CD4-positive, CD25-positive, alpha-beta regulatory T cell (primary cell): ENCODE measurements at regions not wholly inside any gene's neighbourhood (a gene's known extent, or its start where the extent isn't known, plus 50 kb on each side); places are given as distances from the start of the nearest gene placed in this dataset.
A peak's percentile ranks its signal among the peaks of the same experiment; 100 is the strongest.

Experiments
- ATAC-seq, 2 donors: fragments of 150-1000 bp; cut with Tn5 transposase; one replicate each; pipeline ENCODE4 v1.10.0; 2021; ENCODE audit warnings: low read depth in 2 of 2, moderate number of reproducible peaks in 2 of 2, moderate library complexity in 1 of 2
- DNase-seq, 3 donors: peaks; one replicate each; pipeline versions ENCODE4 v3.0.0 to v3.0.0-alpha.2; 2012 to 2022; ENCODE audit warnings: mixed read lengths in 1 of 3
- H3K27ac ChIP-seq: one replicate; pipeline ENCODE4 v1.7.0; 2013; ENCODE audit warnings: mild to moderate bottlenecking, low read length; ENCODE audit not compliant: insufficient read depth, poor library complexity, severe bottlenecking
- H3K27me3 ChIP-seq: one replicate; pipeline ENCODE4 v1.7.0; 2013; ENCODE audit warnings: low read length; ENCODE audit not compliant: control insufficient read depth, insufficient read depth
- H3K36me3 ChIP-seq: one replicate; pipeline ENCODE4 v1.7.0; 2013; ENCODE audit warnings: mild to moderate bottlenecking, low read length, moderate library complexity; ENCODE audit not compliant: control insufficient read depth, insufficient read depth
- H3K4me1 ChIP-seq: 2 replicates; pipeline ENCODE4 v1.7.0; 2013; ENCODE audit warnings: mild to moderate bottlenecking, low read length; ENCODE audit not compliant: insufficient read depth, control insufficient read depth, poor library complexity, severe bottlenecking
- H3K4me3 ChIP-seq: one replicate; pipeline ENCODE4 v1.7.0; 2013; ENCODE audit warnings: low read depth, mild to moderate bottlenecking, low read length, moderate library complexity
- H3K9me3 ChIP-seq, 2 experiments: 1 replicate in 1 of 2; 2 replicates in 1 of 2; pipeline ENCODE4 v1.7.0; 2013; ENCODE audit warnings: low read length in 2 of 2, mild to moderate bottlenecking in 1 of 2, moderate library complexity in 1 of 2; ENCODE audit not compliant: control insufficient read depth in 2 of 2
- H3K27ac Mint-ChIP-seq, 3 donors: one replicate each; pipeline ENCODE4 v1.8.0; 2020 to 2022; ENCODE audit warnings: mild to moderate bottlenecking in 3 of 3, mixed read lengths in 3 of 3, moderate library complexity in 2 of 3
- H3K27me3 Mint-ChIP-seq: one replicate; pipeline ENCODE4 v1.8.0; 2022; ENCODE audit warnings: mild to moderate bottlenecking, mixed read lengths
- H3K36me3 Mint-ChIP-seq: one replicate; pipeline ENCODE4 v1.8.0; 2020; ENCODE audit warnings: mixed read lengths
- H3K4me1 Mint-ChIP-seq, 4 donors: one replicate each; pipeline ENCODE4 v1.8.0; 2020 to 2022; ENCODE audit warnings: mixed read lengths in 4 of 4, mild to moderate bottlenecking in 1 of 4
- H3K4me3 Mint-ChIP-seq, 4 donors: one replicate each; pipeline ENCODE4 v1.8.0; 2020 to 2022; ENCODE audit warnings: mild to moderate bottlenecking in 4 of 4, mixed read lengths in 4 of 4, moderate library complexity in 3 of 4
- H3K9me3 Mint-ChIP-seq, 7 donors: one replicate each; pipeline ENCODE4 v1.8.0; 2020 to 2022; ENCODE audit warnings: mixed read lengths in 7 of 7, mild to moderate bottlenecking in 3 of 7, moderate library complexity in 2 of 7

DNA sequence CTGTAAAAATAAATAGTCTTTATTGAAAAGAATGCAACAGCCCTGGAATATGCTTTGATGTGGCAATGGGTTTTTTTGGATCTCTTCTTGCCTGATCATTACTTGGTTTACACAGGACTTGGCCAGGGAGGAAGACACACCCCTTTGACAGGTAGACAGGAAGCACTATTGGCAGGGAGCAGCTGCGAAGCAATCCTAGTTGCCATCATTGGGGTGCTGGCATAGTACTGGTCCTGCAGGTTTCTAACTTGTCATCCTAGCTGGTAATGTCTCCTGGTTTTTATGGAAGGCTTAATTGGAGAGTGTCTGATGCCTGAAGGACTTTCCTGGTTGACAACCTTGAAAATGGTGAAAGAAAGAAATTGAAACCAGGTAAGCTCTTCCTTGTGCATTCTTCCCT is 71.2 kb upstream of the CCN6 start:
- Histone ChIP-seq H3K36me3 (no peaks in the 10 kb centered on the region), H3K4me3 (peak overlapping the region; percentile 8), H3K4me1 (peaks cover 29% of the 10 kb centered on the region), H3K27ac (no peak overlapping the region), H3K27me3 (no peaks in the 10 kb centered on the region), H3K9me3 (no peaks in the 10 kb centered on the region)
- Mint-ChIP-seq H3K4me3 (peak overlapping the region in 3 of 4 donors; percentile 22 to 44 (median 41)), H3K27ac (peak overlapping the region in 2 of 3 donors; percentile 47 to 54), H3K4me1 (peaks cover 0 to 85% (median 29%) of the 10 kb centered on the region in 4 donors), H3K36me3 (peaks cover 3% of the 10 kb centered on the region), H3K27me3 (no peaks in the 10 kb centered on the region), H3K9me3 (peaks cover 0 to 2% (median 0%) of the 10 kb centered on the region in 7 donors)
- ATAC-seq (peak in 1 of 2 donors; percentile 59), DNase-seq (peak in 1 of 3 donors; percentile 32)

DNA sequence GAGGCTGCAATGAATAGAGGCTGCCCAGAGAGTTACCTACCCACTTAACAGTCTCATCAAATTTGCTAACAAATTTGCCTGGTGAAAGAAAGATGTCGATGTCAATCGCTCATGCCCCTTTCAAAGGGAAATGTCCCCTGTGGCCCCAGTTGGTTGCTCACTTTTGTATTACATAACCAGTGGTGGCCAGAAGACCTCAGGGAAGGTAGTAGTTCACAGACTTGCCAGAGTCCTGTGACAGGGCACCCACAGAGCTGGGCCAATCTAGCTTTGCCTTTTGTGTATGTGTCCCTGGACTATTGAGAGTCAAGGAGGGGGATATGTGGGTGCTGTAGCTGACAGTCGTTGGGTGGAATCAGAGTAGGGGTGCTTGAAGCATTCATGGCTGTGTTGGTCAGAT is 70.7 kb upstream of the CCN6 start:
- DNase-seq (no peak), ATAC-seq (no peak)
- Mint-ChIP-seq H3K4me3 (peak overlapping the region; percentile 13 to 50 (median 29)), H3K4me1 (peaks cover 0 to 87% (median 29%) of the 10 kb centered on the region in 4 donors), H3K36me3 (peaks cover 3% of the 10 kb centered on the region), H3K9me3 (peaks cover 0 to 2% (median 0%) of the 10 kb centered on the region in 7 donors), H3K27ac (peak overlapping the region in 2 of 3 donors; percentile 47 to 54), H3K27me3 (no peaks in the 10 kb centered on the region)
- no peak overlapping the region for H3K27ac ChIP-seq
- peaks cover 30% of the 10 kb centered on the region for H3K4me1 ChIP-seq
- no peak overlapping the region for H3K4me3 ChIP-seq
- H3K36me3 ChIP-seq = no peaks in the 10 kb centered on the region
- H3K9me3 ChIP-seq = no peaks in the 10 kb centered on the region
- no peaks in the 10 kb centered on the region for H3K27me3 ChIP-seq

DNA sequence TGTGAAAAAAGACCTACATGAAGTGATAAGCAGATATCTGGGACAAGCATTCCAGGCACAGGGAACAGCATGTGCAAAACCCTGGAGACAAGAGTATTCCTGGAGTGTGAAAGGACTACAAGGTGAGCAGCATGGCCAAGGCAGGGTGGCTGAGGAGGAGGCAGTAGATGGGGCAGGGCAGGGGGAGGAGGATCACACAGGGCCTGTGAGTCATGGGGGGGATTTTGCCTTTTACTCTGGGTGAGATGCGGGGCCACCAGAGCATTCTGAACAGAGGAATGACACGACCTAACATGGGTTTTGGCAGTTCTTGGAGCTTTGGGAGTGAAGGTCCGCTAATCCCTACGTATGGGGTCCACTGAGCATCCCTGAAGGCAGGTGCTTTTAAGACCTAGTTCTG is 69.8 kb upstream of the CCN6 start:
- H3K4me1 ChIP-seq = peaks cover 39% of the 10 kb centered on the region
- peaks cover 4 to 87% (median 36%) of the 10 kb centered on the region in 4 donors for H3K4me1 Mint-ChIP-seq
- H3K27me3 Mint-ChIP-seq = no peaks in the 10 kb centered on the region
- H3K36me3 Mint-ChIP-seq = peaks cover 10% of the 10 kb centered on the region
- H3K27ac Mint-ChIP-seq = peak overlapping the region; percentile 38 to 87 (median 60)
- no peak overlapping the region for H3K27ac ChIP-seq
- H3K4me3 ChIP-seq = no peak overlapping the region
- ATAC-seq (no peak), DNase-seq (no peak)
- peaks cover 0 to 2% (median 0%) of the 10 kb centered on the region in 7 donors for H3K9me3 Mint-ChIP-seq
- H3K4me3 Mint-ChIP-seq = peak overlapping the region in 1 of 4 donors; percentile 52
- no peaks in the 10 kb centered on the region for H3K9me3 ChIP-seq
- H3K36me3 ChIP-seq = no peaks in the 10 kb centered on the region
- H3K27me3 ChIP-seq = no peaks in the 10 kb centered on the region

DNA sequence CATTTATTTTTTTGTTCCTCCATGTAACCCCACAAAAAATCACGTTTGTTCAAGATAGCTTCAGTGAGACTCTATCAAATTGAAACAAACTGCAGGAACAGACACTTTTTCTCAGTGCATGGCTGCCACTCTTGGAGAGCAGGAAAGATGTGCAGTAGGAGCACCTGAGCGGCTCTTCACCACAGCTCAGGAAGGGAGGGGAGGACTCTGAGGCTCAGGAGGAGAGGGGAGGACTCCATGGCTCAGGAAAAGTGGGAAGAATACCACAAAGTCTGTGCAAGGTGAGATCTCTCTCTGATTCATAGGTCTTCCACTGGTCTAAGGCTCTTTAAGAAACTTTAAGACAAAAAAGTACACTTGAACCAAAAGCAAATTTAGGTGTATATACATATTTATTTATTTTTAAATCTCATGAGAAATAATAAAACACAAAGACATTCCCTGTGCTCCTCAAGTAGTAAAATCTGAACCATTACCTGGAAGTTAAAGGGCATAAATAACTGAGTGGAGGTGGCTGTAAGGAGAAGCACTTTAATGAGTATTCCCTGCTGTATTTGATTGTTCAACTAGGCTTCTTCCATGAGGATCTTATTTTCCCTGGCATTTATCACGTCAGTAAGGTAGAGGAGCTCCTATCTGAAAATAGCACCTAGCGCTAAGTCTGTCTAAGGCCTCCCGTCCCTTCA is 69.2 kb upstream of the CCN6 start:
- Histone ChIP-seq H3K4me1 (peaks cover 45% of the 10 kb centered on the region), H3K27ac (no peak overlapping the region), H3K36me3 (no peaks in the 10 kb centered on the region), H3K27me3 (no peaks in the 10 kb centered on the region), H3K9me3 (no peaks in the 10 kb centered on the region), H3K4me3 (no peak overlapping the region)
- no peaks in the 10 kb centered on the region for H3K27me3 Mint-ChIP-seq
- peaks cover 9 to 87% (median 39%) of the 10 kb centered on the region in 4 donors for H3K4me1 Mint-ChIP-seq
- H3K27ac Mint-ChIP-seq = peak overlapping the region; percentile 60 to 87 (median 68)
- ATAC-seq = no peak
- H3K36me3 Mint-ChIP-seq = peaks cover 10% of the 10 kb centered on the region
- H3K4me3 Mint-ChIP-seq = peak overlapping the region in 2 of 4 donors; percentile 37 to 77
- peaks cover 0 to 2% (median 0%) of the 10 kb centered on the region in 7 donors for H3K9me3 Mint-ChIP-seq
- no peak for DNase-seq

DNA sequence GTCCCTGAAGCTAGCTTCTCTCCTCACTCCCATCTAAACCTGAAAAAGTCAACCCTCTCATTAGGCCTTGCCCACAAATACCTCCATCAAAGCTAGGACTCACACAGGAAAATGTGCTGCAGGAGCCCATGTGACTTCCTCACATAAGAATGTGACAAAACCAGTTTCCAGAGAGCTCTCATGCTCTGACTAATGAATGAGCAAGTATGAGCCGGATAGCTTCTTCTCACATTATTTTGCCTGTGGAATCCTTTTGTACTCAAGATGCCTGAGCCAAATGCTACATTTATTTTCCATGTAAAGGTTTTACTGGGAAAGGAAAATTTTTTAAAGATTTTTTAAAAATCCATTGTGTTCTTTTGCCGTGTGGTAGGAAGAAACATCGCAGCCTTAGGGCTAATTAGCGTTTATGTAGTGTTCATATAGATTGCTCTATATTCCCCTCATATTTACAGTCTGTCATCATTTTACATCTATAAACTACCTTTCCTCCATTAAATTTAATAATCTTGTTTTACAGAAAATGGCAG is 68.6 kb upstream of the CCN6 start:
- Histone ChIP-seq H3K4me3 (no peak overlapping the region), H3K4me1 (peaks cover 51% of the 10 kb centered on the region), H3K36me3 (no peaks in the 10 kb centered on the region), H3K27ac (no peak overlapping the region), H3K27me3 (no peaks in the 10 kb centered on the region), H3K9me3 (no peaks in the 10 kb centered on the region)
- peaks cover 15 to 87% (median 44%) of the 10 kb centered on the region in 4 donors for H3K4me1 Mint-ChIP-seq
- no peaks in the 10 kb centered on the region for H3K27me3 Mint-ChIP-seq
- H3K36me3 Mint-ChIP-seq = peaks cover 10% of the 10 kb centered on the region
- DNase-seq = peak in 1 of 3 donors; percentile 51
- H3K4me3 Mint-ChIP-seq = peak overlapping the region in 2 of 4 donors; percentile 35 to 37
- H3K27ac Mint-ChIP-seq = peak overlapping the region in 2 of 3 donors; percentile 20 to 68
- peaks cover 0 to 2% (median 0%) of the 10 kb centered on the region in 7 donors for H3K9me3 Mint-ChIP-seq
- peak in 1 of 2 donors; percentile 50 for ATAC-seq

DNA sequence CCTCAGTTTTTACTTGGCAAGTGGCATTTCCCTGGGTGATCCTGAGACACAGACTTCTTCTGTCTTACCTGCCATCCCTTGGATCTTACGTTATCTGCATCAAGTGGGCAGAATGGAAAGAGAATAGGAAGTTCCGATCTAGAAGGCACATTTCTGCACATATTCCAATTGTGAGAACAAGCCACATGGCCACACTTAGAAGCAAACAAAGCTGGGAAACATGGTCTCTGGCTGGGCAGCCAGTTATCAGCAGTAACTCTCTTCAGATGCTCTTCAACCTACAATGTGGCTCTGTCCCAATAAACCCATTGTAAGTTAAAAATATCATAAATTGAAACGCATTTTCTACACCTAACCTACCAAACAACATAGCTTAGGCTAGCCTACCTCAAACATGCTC is 67.3 kb upstream of the CCN6 start:
- Mint-ChIP-seq H3K27ac (peak overlapping the region in 2 of 3 donors; percentile 68 to 71), H3K9me3 (peaks cover 0 to 2% (median 0%) of the 10 kb centered on the region in 7 donors), H3K27me3 (no peaks in the 10 kb centered on the region), H3K4me3 (no peak overlapping the region), H3K36me3 (peaks cover 10% of the 10 kb centered on the region), H3K4me1 (peaks cover 18 to 91% (median 55%) of the 10 kb centered on the region in 4 donors)
- Histone ChIP-seq H3K27me3 (no peaks in the 10 kb centered on the region), H3K9me3 (no peaks in the 10 kb centered on the region), H3K4me3 (no peak overlapping the region), H3K4me1 (peaks cover 65% of the 10 kb centered on the region), H3K36me3 (no peaks in the 10 kb centered on the region), H3K27ac (no peak overlapping the region)
- DNase-seq (no peak), ATAC-seq (no peak)

DNA sequence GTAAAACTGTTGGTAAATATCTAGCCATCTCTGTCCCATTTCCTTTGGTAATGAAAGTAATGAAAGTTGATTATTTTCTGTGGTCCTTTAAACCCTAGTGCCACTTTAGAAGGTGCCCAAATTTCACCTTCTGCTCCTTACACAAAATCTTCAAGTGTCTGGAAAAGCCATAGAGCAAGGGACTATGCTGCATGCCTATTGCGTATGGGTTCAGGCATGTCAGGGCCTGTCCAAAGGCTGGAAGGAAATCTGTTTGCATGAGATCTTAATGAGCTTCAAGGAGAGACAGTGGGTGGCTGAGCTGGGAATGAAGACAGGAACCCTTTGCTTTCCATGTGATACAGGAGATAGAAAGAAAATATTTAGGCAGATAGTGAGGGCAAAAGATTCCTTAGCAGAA is 66.6 kb upstream of the CCN6 start:
- H3K27me3 Mint-ChIP-seq = no peaks in the 10 kb centered on the region
- H3K27ac ChIP-seq = no peak overlapping the region
- no peaks in the 10 kb centered on the region for H3K27me3 ChIP-seq
- ATAC-seq = no peak
- peaks cover 20 to 93% (median 56%) of the 10 kb centered on the region in 4 donors for H3K4me1 Mint-ChIP-seq
- peak overlapping the region in 1 of 4 donors; percentile 28 for H3K4me3 Mint-ChIP-seq
- H3K36me3 Mint-ChIP-seq = peaks cover 10% of the 10 kb centered on the region
- peaks cover 70% of the 10 kb centered on the region for H3K4me1 ChIP-seq
- peak overlapping the region; percentile 71 to 96 (median 83) for H3K27ac Mint-ChIP-seq
- H3K9me3 ChIP-seq = no peaks in the 10 kb centered on the region
- H3K9me3 Mint-ChIP-seq = peaks cover 0 to 2% (median 0%) of the 10 kb centered on the region in 7 donors
- H3K36me3 ChIP-seq = no peaks in the 10 kb centered on the region
- no peak overlapping the region for H3K4me3 ChIP-seq
- no peak for DNase-seq
